Activated CD4-positive, alpha-beta T cell treated with anti-CD3 and anti-CD28 coated beads, Interleukin-2, amount 50 U/mL, for 4 hours (primary cell): ENCODE measurements at regions not wholly inside any gene's neighbourhood (a gene's known extent, or its start where the extent isn't known, plus 50 kb on each side); places are given as distances from the start of the nearest gene placed in this dataset.
"Not testable (repeated sequence)": the region's sequence is repeated elsewhere in the genome, so short reads cannot be mapped to it uniquely, and the experiment has no call there.

Experiments
- DNase-seq, 2 experiments: peaks; one replicate each; pipeline ENCODE4 v3.0.0-alpha.2; 2020

- DNase-seq: no peak
Measured at GRCh38 chr10:78664929-78665553, 403.7 kb upstream of the ZMIZ1 start.

- DNase-seq: no peak
Measured at GRCh38 chr10:78672918-78673317, 395.8 kb upstream of the ZMIZ1 start.

- not testable (repeated sequence) for DNase-seq
Measured at GRCh38 chr10:78681141-78681540, 387.6 kb upstream of the ZMIZ1 start.

- DNase-seq: not testable (repeated sequence)
Measured at GRCh38 chr10:78681986-78682385, 386.8 kb upstream of the ZMIZ1 start.

GRCh38 chr10:78684947-78685346 lies 383.8 kb upstream of the ZMIZ1 start:
- DNase-seq: no peak

- DNase-seq: no peak
Measured at GRCh38 chr10:78685466-78686103, 383.2 kb upstream of the ZMIZ1 start.

GRCh38 chr10:78686444-78687060 lies 382.2 kb upstream of the ZMIZ1 start:
- DNase-seq: no peak

GRCh38 chr10:78687626-78688025 lies 381.1 kb upstream of the ZMIZ1 start:
- DNase-seq: no peak

- no peak for DNase-seq
Measured at GRCh38 chr10:78688230-78688900, 380.4 kb upstream of the ZMIZ1 start.

- no peak for DNase-seq
Measured at GRCh38 chr10:78688901-78689583, 379.7 kb upstream of the ZMIZ1 start.

GRCh38 chr10:78689584-78689935 lies 379.2 kb upstream of the ZMIZ1 start:
- no peak for DNase-seq

- DNase-seq: no peak
Measured at GRCh38 chr10:78690354-78691111, 378.2 kb upstream of the ZMIZ1 start.

GRCh38 chr10:78691301-78692030 lies 377.3 kb upstream of the ZMIZ1 start:
- no peak for DNase-seq

GRCh38 chr10:78692071-78692470 lies 376.7 kb upstream of the ZMIZ1 start:
- no peak for DNase-seq

- no peak for DNase-seq
Measured at GRCh38 chr10:78695846-78696245, 372.9 kb upstream of the ZMIZ1 start.

GRCh38 chr10:78696791-78697395 lies 371.9 kb upstream of the ZMIZ1 start:
- DNase-seq: no peak

- no peak for DNase-seq
Measured at GRCh38 chr10:78699971-78700370, 368.8 kb upstream of the ZMIZ1 start.

GRCh38 chr10:78700413-78700812 lies 368.4 kb upstream of the ZMIZ1 start:
- DNase-seq: no peak

- no peak for DNase-seq
Measured at GRCh38 chr10:78700816-78701520, 367.8 kb upstream of the ZMIZ1 start.

GRCh38 chr10:78702186-78702585 lies 366.6 kb upstream of the ZMIZ1 start:
- no peak for DNase-seq

GRCh38 chr10:78702876-78703275 lies 365.9 kb upstream of the ZMIZ1 start:
- DNase-seq: no peak
